Right lobe of liver (tissue), 4 donors: ENCODE measurements at regions not wholly inside any gene's neighbourhood (a gene's known extent, or its start where the extent isn't known, plus 50 kb on each side); places are given as distances from the start of the nearest gene placed in this dataset.

Source experiments
- POLR2A ChIP-seq: fragments of 450-650 bp; IDR thresholded peaks from one replicate; pipeline ENCODE4 v1.6.1; 2017; ENCODE audit warnings: antibody characterized with exemption, mild to moderate bottlenecking
- TF ChIP-seq, protein P1 (sequence below), 4 donors: fragments of 200-600 bp in 3 of 4; fragments of 450-650 bp in 1 of 4; IDR thresholded peaks; one replicate each; pipeline versions ENCODE4 v1.5.1 to v1.8.0; 2016 to 2022; ENCODE audit warnings: antibody characterized with exemption in 4 of 4, mild to moderate bottlenecking in 2 of 4
- donor health status: DM: no; HTN: no; CAD: no.
- donor health status: DM: no; HTN: no; CAD: no.
- donor health status: DM: no; HTN: yes; CAD: no.

DNA sequence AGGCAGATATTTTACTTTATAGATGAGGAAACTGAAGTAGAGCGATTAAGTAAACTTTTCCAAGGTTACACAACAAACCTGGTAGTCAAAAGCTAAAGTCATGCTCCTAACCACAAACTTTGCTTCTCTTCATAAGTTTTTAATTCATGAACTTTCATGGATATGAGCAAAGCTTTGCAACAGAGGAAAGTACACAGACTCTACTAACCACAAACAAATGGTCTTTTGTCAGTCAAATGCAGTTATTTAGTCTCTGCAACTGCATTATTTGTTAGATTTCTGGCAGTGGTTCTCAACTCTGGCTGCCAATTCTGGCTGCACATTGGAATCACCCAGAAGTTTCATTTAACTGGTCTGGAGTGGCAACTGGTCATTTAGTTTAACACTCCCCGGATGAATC, 140.6 kb upstream of the TMEM168 start:
- no peak for TF ChIP-seq POLR2A
- TF ChIP-seq, protein P1, sequence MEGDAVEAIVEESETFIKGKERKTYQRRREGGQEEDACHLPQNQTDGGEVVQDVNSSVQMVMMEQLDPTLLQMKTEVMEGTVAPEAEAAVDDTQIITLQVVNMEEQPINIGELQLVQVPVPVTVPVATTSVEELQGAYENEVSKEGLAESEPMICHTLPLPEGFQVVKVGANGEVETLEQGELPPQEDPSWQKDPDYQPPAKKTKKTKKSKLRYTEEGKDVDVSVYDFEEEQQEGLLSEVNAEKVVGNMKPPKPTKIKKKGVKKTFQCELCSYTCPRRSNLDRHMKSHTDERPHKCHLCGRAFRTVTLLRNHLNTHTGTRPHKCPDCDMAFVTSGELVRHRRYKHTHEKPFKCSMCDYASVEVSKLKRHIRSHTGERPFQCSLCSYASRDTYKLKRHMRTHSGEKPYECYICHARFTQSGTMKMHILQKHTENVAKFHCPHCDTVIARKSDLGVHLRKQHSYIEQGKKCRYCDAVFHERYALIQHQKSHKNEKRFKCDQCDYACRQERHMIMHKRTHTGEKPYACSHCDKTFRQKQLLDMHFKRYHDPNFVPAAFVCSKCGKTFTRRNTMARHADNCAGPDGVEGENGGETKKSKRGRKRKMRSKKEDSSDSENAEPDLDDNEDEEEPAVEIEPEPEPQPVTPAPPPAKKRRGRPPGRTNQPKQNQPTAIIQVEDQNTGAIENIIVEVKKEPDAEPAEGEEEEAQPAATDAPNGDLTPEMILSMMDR (IDR thresholded peaks at IDR 0.05): no peak
